ENCODE measurements at regions not wholly inside any gene's neighbourhood (a gene's known extent, or its start where the extent isn't known, plus 50 kb on each side); places are given as distances from the start of the nearest gene placed in this dataset.

GRCh38 chr4:4808086-4808485 is 51.4 kb upstream of the MSX1 start:
- TF ChIP-seq YY1 (IDR thresholded peaks at IDR 0.05; ENCODE audit: insufficient read depth, insufficient read length) (no peak), ZNF274 (IDR thresholded peaks at IDR 0.05; ENCODE audit: low read depth, low read length) (no peak), SUZ12 (IDR thresholded peaks at IDR 0.05; ENCODE audit: extremely low read depth, insufficient read depth, insufficient read length) (no peak)
- Histone ChIP-seq H3K36me3 (ENCODE audit: insufficient read depth, insufficient read length, low read length) (no peaks in the 10 kb centered on the region), H3K4me1 (ENCODE audit: insufficient read depth, insufficient read length) (peaks cover 8% of the 10 kb centered on the region), H3K9me3 (ENCODE audit: insufficient read depth, low read length) (no peaks in the 10 kb centered on the region; the same call in 1 of the 2 replicates), H3K27me3 (ENCODE audit: insufficient read depth, insufficient read length) (peaks cover 12% of the 10 kb centered on the region), H3K4me3 (ENCODE audit: insufficient read length, low read depth) (no peak overlapping the region), H3K9ac (ENCODE audit: insufficient read length, low read depth) (no peak overlapping the region)
- no peak for DNase-seq (ENCODE audit: low read depth, low spot score)

GRCh38 chr4:4805887-4806286 is 53.6 kb upstream of the MSX1 start:
- Histone ChIP-seq H3K4me3 (ENCODE audit: insufficient read length, low read depth) (no peak overlapping the region), H3K9ac (ENCODE audit: insufficient read length, low read depth) (no peak overlapping the region), H3K36me3 (ENCODE audit: insufficient read depth, insufficient read length, low read length) (no peaks in the 10 kb centered on the region), H3K27me3 (ENCODE audit: insufficient read depth, insufficient read length) (no peaks in the 10 kb centered on the region), H3K9me3 (ENCODE audit: insufficient read depth, low read length) (no peaks in the 10 kb centered on the region; the same call in 1 of the 2 replicates), H3K4me1 (ENCODE audit: insufficient read depth, insufficient read length) (peaks cover 3% of the 10 kb centered on the region)
- TF ChIP-seq ZNF274 (IDR thresholded peaks at IDR 0.05; ENCODE audit: low read depth, low read length) = no peak
- TF ChIP-seq YY1 (IDR thresholded peaks at IDR 0.05; ENCODE audit: insufficient read depth, insufficient read length) = no peak
- TF ChIP-seq SUZ12 (IDR thresholded peaks at IDR 0.05; ENCODE audit: extremely low read depth, insufficient read depth, insufficient read length) = no peak
- no peak for DNase-seq (ENCODE audit: low read depth, low spot score)

GRCh38 chr4:4803912-4804296 is 55.6 kb upstream of the MSX1 start:
- Histone ChIP-seq H3K9ac (ENCODE audit: insufficient read length, low read depth) (no peak overlapping the region), H3K27me3 (ENCODE audit: insufficient read depth, insufficient read length) (no peaks in the 10 kb centered on the region), H3K4me3 (ENCODE audit: insufficient read length, low read depth) (no peak overlapping the region), H3K4me1 (ENCODE audit: insufficient read depth, insufficient read length) (no peaks in the 10 kb centered on the region), H3K36me3 (ENCODE audit: insufficient read depth, insufficient read length, low read length) (no peaks in the 10 kb centered on the region), H3K9me3 (ENCODE audit: insufficient read depth, low read length) (no peaks in the 10 kb centered on the region; the same call in 1 of the 2 replicates)
- DNase-seq (ENCODE audit: low read depth, low spot score) = no peak
- TF ChIP-seq ZNF274 (IDR thresholded peaks at IDR 0.05; ENCODE audit: low read depth, low read length) (no peak), YY1 (IDR thresholded peaks at IDR 0.05; ENCODE audit: insufficient read depth, insufficient read length) (no peak), SUZ12 (IDR thresholded peaks at IDR 0.05; ENCODE audit: extremely low read depth, insufficient read depth, insufficient read length) (no peak)

- no peaks in the 10 kb centered on the region for H3K27me3 ChIP-seq (ENCODE audit: insufficient read depth, insufficient read length)
- no peaks in the 10 kb centered on the region for H3K36me3 ChIP-seq (ENCODE audit: insufficient read depth, insufficient read length, low read length)
- DNase-seq (ENCODE audit: low read depth, low spot score) = no peak
- no peaks in the 10 kb centered on the region; the same call in 1 of the 2 replicates for H3K9me3 ChIP-seq (ENCODE audit: insufficient read depth, low read length)
- TF ChIP-seq YY1 (IDR thresholded peaks at IDR 0.05; ENCODE audit: insufficient read depth, insufficient read length) (no peak), ZNF274 (IDR thresholded peaks at IDR 0.05; ENCODE audit: low read depth, low read length) (no peak), SUZ12 (IDR thresholded peaks at IDR 0.05; ENCODE audit: extremely low read depth, insufficient read depth, insufficient read length) (no peak)
- H3K9ac ChIP-seq (ENCODE audit: insufficient read length, low read depth) = no peak overlapping the region
- no peaks in the 10 kb centered on the region for H3K4me1 ChIP-seq (ENCODE audit: insufficient read depth, insufficient read length)
- H3K4me3 ChIP-seq (ENCODE audit: insufficient read length, low read depth) = no peak overlapping the region
These were observed 56.1 kb upstream of the MSX1 start for GRCh38 chr4:4803216-4803911.

GRCh38 chr4:4800646-4801408 is 58.6 kb upstream of the MSX1 start:
- no peak overlapping the region for H3K9ac ChIP-seq (ENCODE audit: insufficient read length, low read depth)
- H3K36me3 ChIP-seq (ENCODE audit: insufficient read depth, insufficient read length, low read length) = no peaks in the 10 kb centered on the region
- H3K4me3 ChIP-seq (ENCODE audit: insufficient read length, low read depth) = no peak overlapping the region
- H3K4me1 ChIP-seq (ENCODE audit: insufficient read depth, insufficient read length) = no peaks in the 10 kb centered on the region
- DNase-seq (ENCODE audit: low read depth, low spot score) = no peak
- no peak for TF ChIP-seq ZNF274 (IDR thresholded peaks at IDR 0.05; ENCODE audit: low read depth, low read length)
- no peak for TF ChIP-seq SUZ12 (IDR thresholded peaks at IDR 0.05; ENCODE audit: extremely low read depth, insufficient read depth, insufficient read length)
- no peak for TF ChIP-seq YY1 (IDR thresholded peaks at IDR 0.05; ENCODE audit: insufficient read depth, insufficient read length)
- H3K9me3 ChIP-seq (ENCODE audit: insufficient read depth, low read length) = peaks cover 4% of the 10 kb centered on the region; the same call in 1 of the 2 replicates
- H3K27me3 ChIP-seq (ENCODE audit: insufficient read depth, insufficient read length) = peaks cover 2% of the 10 kb centered on the region

- H3K9ac ChIP-seq (ENCODE audit: insufficient read length, low read depth) = no peak overlapping the region
- no peak overlapping the region for H3K4me3 ChIP-seq (ENCODE audit: insufficient read length, low read depth)
- no peaks in the 10 kb centered on the region for H3K4me1 ChIP-seq (ENCODE audit: insufficient read depth, insufficient read length)
- no peaks in the 10 kb centered on the region for H3K36me3 ChIP-seq (ENCODE audit: insufficient read depth, insufficient read length, low read length)
- H3K9me3 ChIP-seq (ENCODE audit: insufficient read depth, low read length) = peaks cover 25% of the 10 kb centered on the region; the same call in 1 of the 2 replicates
- TF ChIP-seq SUZ12 (IDR thresholded peaks at IDR 0.05; ENCODE audit: extremely low read depth, insufficient read depth, insufficient read length) (no peak), YY1 (IDR thresholded peaks at IDR 0.05; ENCODE audit: insufficient read depth, insufficient read length) (no peak), ZNF274 (IDR thresholded peaks at IDR 0.05; ENCODE audit: low read depth, low read length) (no peak)
- DNase-seq (ENCODE audit: low read depth, low spot score) = no peak
- peaks cover 2% of the 10 kb centered on the region for H3K27me3 ChIP-seq (ENCODE audit: insufficient read depth, insufficient read length)
These were observed 65.0 kb upstream of the MSX1 start for GRCh38 chr4:4794421-4794820.

- Histone ChIP-seq H3K27me3 (ENCODE audit: insufficient read depth, insufficient read length) (peaks cover 2% of the 10 kb centered on the region), H3K36me3 (ENCODE audit: insufficient read depth, insufficient read length, low read length) (no peaks in the 10 kb centered on the region), H3K4me1 (ENCODE audit: insufficient read depth, insufficient read length) (no peaks in the 10 kb centered on the region), H3K4me3 (ENCODE audit: insufficient read length, low read depth) (no peak overlapping the region), H3K9ac (ENCODE audit: insufficient read length, low read depth) (no peak overlapping the region), H3K9me3 (ENCODE audit: insufficient read depth, low read length) (peaks cover 45% of the 10 kb centered on the region; the same call in 1 of the 2 replicates)
- TF ChIP-seq YY1 (IDR thresholded peaks at IDR 0.05; ENCODE audit: insufficient read depth, insufficient read length) = no peak
- TF ChIP-seq SUZ12 (IDR thresholded peaks at IDR 0.05; ENCODE audit: extremely low read depth, insufficient read depth, insufficient read length) = no peak
- TF ChIP-seq ZNF274 (IDR thresholded peaks at IDR 0.05; ENCODE audit: low read depth, low read length) = no peak
- no peak for DNase-seq (ENCODE audit: low read depth, low spot score)
These were observed 67.0 kb upstream of the MSX1 start for GRCh38 chr4:4792466-4792865.
